MM.1S (cell line): ENCODE measurements at regions not wholly inside any gene's neighbourhood (a gene's known extent, or its start where the extent isn't known, plus 50 kb on each side); places are given as distances from the start of the nearest gene placed in this dataset.

ENCODE experiments used
- CTCF ChIP-seq: fragments of 300-600 bp; sonication (generic); IDR thresholded peaks from 2 replicates; pipeline ENCODE4 v1.5.1; 2016; ENCODE audit warnings: antibody characterized with exemption, low read length, mixed read lengths
- EZH2 ChIP-seq: fragments of 300-600 bp; sonication (generic); optimal IDR thresholded peaks from 2 replicates; pipeline ENCODE3; 2017; ENCODE audit warnings: low read depth, mild to moderate bottlenecking, antibody characterized with exemption, low read length, mixed read lengths
- EZH2phosphoT487 ChIP-seq: fragments of 300-600 bp; sonication (generic); IDR thresholded peaks from 2 replicates; pipeline ENCODE4 v1.6.1; 2018; ENCODE audit warnings: antibody characterized with exemption, low read length

- TF ChIP-seq CTCF = no peak
- TF ChIP-seq EZH2phosphoT487 = no peak
- TF ChIP-seq EZH2 = no peak
These were observed 147.2 kb upstream of the FAM98A start for GRCh38 chr2:33746208-33746800.
